Heart left ventricle (tissue), 13 donors: ENCODE measurements at regions not wholly inside any gene's neighbourhood (a gene's known extent, or its start where the extent isn't known, plus 50 kb on each side); places are given as distances from the start of the nearest gene placed in this dataset.

ENCODE experiments used
- POLR2A ChIP-seq, 2 donors: fragments of 450-650 bp; IDR thresholded peaks; one replicate each; pipeline ENCODE4 v1.6.1; 2017; ENCODE audit warnings: antibody characterized with exemption in 2 of 2, mild to moderate bottlenecking in 2 of 2, moderate library complexity in 2 of 2
- TF ChIP-seq, protein P1 (sequence below), 12 donors: fragments of 200-600 bp; sonication (generic) in 4 of 12; IDR thresholded peaks; one replicate each; pipeline versions ENCODE4 v1.5.0 to v1.8.0; 2018 to 2022; ENCODE audit warnings: antibody characterized with exemption in 12 of 12, mild to moderate bottlenecking in 5 of 12
- donor health status: ischemic (EF 13 %, LVEDD 7.1; RV severe dilation, severe dysfunction).
- donor health status: DM: no; HTN: yes; CAD: no.
- donor health status: DM: no; HTN: no; CAD: no.
- donor health status: ischemic (EF 25% LVEDD 6.9; RV normal size, moderate dysfunction).
- donor health status: ischemic (EF 25% LVEDD 5.7; RV mildly dilated, moderate dysfunction).
- donor health status: ischemic (EF 35%, LVEDD 5.7; RV mildly dilated, moderate dysfunction).
- donor health status: nonischemic (EF 11% LVEDD 7.7; RV severe dilation, severe dysfunction).
- donor health status: DM: yes; HTN: yes; CAD: no.
- donor health status: PGD.
- donor health status: ischemic (EF 29% LVEDD 5.4; RV normal size, mild dysfunction).
- donor health status: nonischemic (EF 23%, LVEDD 6.1; RV moderate dilation, normal function).

DNA sequence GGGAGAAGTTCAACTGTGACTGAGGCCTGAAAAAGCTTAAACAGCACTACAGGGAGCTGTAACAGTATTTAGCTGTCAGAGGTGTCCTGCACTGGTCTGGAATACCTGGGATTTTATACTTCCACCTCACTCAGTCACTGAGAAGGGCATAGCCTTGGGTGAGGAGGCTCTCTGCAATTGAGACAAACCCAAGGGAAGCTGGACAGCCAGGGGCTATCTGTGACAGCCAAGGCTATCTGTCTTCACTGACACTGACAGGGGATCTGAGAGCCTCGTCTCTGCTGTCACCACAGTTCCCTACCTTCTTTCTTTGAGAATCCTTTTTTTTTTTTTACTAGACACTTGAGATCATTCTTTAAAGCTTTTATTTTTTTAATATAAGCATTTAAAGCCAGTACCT lies 356.2 kb upstream of the CD180 start:
- TF ChIP-seq, protein P1, sequence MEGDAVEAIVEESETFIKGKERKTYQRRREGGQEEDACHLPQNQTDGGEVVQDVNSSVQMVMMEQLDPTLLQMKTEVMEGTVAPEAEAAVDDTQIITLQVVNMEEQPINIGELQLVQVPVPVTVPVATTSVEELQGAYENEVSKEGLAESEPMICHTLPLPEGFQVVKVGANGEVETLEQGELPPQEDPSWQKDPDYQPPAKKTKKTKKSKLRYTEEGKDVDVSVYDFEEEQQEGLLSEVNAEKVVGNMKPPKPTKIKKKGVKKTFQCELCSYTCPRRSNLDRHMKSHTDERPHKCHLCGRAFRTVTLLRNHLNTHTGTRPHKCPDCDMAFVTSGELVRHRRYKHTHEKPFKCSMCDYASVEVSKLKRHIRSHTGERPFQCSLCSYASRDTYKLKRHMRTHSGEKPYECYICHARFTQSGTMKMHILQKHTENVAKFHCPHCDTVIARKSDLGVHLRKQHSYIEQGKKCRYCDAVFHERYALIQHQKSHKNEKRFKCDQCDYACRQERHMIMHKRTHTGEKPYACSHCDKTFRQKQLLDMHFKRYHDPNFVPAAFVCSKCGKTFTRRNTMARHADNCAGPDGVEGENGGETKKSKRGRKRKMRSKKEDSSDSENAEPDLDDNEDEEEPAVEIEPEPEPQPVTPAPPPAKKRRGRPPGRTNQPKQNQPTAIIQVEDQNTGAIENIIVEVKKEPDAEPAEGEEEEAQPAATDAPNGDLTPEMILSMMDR (IDR thresholded peaks at IDR 0.05), result no peak
- no peak for TF ChIP-seq POLR2A (IDR thresholded peaks at IDR 0.05)
